Natural killer cell (primary cell): ENCODE measurements at regions not wholly inside any gene's neighbourhood (a gene's known extent, or its start where the extent isn't known, plus 50 kb on each side); places are given as distances from the start of the nearest gene placed in this dataset.

Experiments used
- ATAC-seq, 3 donors: fragments of 150-1000 bp in 2 of 3; fragments of 200-7000 bp in 1 of 3; cut with Tn5 transposase; 1 replicate in 1 of 3; 2 replicates in 2 of 3; pipeline ENCODE4 v1.10.0; 2021; ENCODE audit warnings: mild to moderate bottlenecking in 2 of 3, moderate library complexity in 2 of 3
- DNase-seq, 2 donors: peaks; one replicate each; pipeline versions ENCODE4 v3.0.0 to v3.0.0-alpha.2; 2013 to 2021; ENCODE audit warnings: mixed read lengths in 1 of 2
- H3K27ac ChIP-seq: one replicate; pipeline ENCODE4 v1.5.1; 2013; ENCODE audit warnings: mild to moderate bottlenecking, low read length
- H3K27me3 ChIP-seq: one replicate; pipeline ENCODE4 v1.6.1; 2013; ENCODE audit warnings: low read length; ENCODE audit not compliant: control insufficient read depth, insufficient read depth
- H3K36me3 ChIP-seq: one replicate; pipeline ENCODE4 v1.6.1; 2013; ENCODE audit warnings: low read length; ENCODE audit not compliant: control insufficient read depth, insufficient read depth
- H3K4me1 ChIP-seq: one replicate; pipeline ENCODE4 v1.6.1; 2013; ENCODE audit warnings: low read length; ENCODE audit not compliant: control insufficient read depth, insufficient read depth
- H3K4me3 ChIP-seq: one replicate; pipeline ENCODE4 v1.5.1; 2013; ENCODE audit warnings: low read length
- H3K9me3 ChIP-seq: one replicate; pipeline ENCODE4 v1.6.1; 2013; ENCODE audit warnings: low read length; ENCODE audit not compliant: control insufficient read depth, insufficient read depth
- H3K27ac Mint-ChIP-seq, 2 donors: one replicate each; pipeline ENCODE4 v1.8.0; 2022; ENCODE audit warnings: mild to moderate bottlenecking in 2 of 2, mixed read lengths in 2 of 2, moderate library complexity in 1 of 2
- H3K27me3 Mint-ChIP-seq, 2 donors: one replicate each; pipeline ENCODE4 v1.8.0; 2022; ENCODE audit warnings: low read depth in 2 of 2, mixed read lengths in 2 of 2
- H3K36me3 Mint-ChIP-seq: one replicate; pipeline ENCODE4 v1.8.0; 2022; ENCODE audit warnings: mixed read lengths
- H3K4me1 Mint-ChIP-seq, 2 donors: one replicate each; pipeline ENCODE4 v1.8.0; 2022; ENCODE audit warnings: mixed read lengths in 2 of 2
- H3K4me3 Mint-ChIP-seq: one replicate; pipeline ENCODE4 v1.8.0; 2022; ENCODE audit warnings: mild to moderate bottlenecking, moderate library complexity, mixed read lengths
- H3K9me3 Mint-ChIP-seq, 2 donors: one replicate each; pipeline ENCODE4 v1.8.0; 2022; ENCODE audit warnings: mixed read lengths in 2 of 2
- CTCF ChIP-seq: fragments of 200-600 bp; IDR thresholded peaks from one replicate; pipeline ENCODE4 v1.8.0; 2022; ENCODE audit warnings: antibody characterized with exemption
- WGBS: methylation state at CpG from one replicate; pipeline ENCODE4 v1.1.7; 2013; ENCODE audit warnings: missing lambda C conversion rate; ENCODE audit not compliant: insufficient coverage; 5-methylcytosine and 5-hydroxymethylcytosine counted together
- intact Hi-C: fragments of 100-400 bp; cut with micrococcal nuclease; formaldehyde crosslinking; loops from one replicate; pipeline ENCODE4 v1.14.2; 2022

- intact Hi-C loops, result no loop called here
- no peaks in the 10 kb centered on the region for H3K4me1 Mint-ChIP-seq
- TF ChIP-seq CTCF, result no peak
- no peaks in the 10 kb centered on the region for H3K9me3 ChIP-seq
- H3K36me3 ChIP-seq, result no peaks in the 10 kb centered on the region
- H3K27me3 ChIP-seq, result no peaks in the 10 kb centered on the region
- no peak for ATAC-seq
- H3K4me3 ChIP-seq, result no peak overlapping the region
- no peak overlapping the region for H3K27ac Mint-ChIP-seq
- DNase-seq, result no peak
- 85% methylated on average over 5 of the region's 5 CpGs for WGBS
- H3K27ac ChIP-seq, result no peak overlapping the region
- H3K4me1 ChIP-seq, result no peaks in the 10 kb centered on the region
- no peaks in the 10 kb centered on the region for H3K9me3 Mint-ChIP-seq
- no peak overlapping the region for H3K4me3 Mint-ChIP-seq
- H3K27me3 Mint-ChIP-seq, result no peaks in the 10 kb centered on the region
- H3K36me3 Mint-ChIP-seq, result no peaks in the 10 kb centered on the region
Observed at GRCh38 chr19:32138416-32138815, 207.0 kb upstream of the ZNF507 start.

DNA sequence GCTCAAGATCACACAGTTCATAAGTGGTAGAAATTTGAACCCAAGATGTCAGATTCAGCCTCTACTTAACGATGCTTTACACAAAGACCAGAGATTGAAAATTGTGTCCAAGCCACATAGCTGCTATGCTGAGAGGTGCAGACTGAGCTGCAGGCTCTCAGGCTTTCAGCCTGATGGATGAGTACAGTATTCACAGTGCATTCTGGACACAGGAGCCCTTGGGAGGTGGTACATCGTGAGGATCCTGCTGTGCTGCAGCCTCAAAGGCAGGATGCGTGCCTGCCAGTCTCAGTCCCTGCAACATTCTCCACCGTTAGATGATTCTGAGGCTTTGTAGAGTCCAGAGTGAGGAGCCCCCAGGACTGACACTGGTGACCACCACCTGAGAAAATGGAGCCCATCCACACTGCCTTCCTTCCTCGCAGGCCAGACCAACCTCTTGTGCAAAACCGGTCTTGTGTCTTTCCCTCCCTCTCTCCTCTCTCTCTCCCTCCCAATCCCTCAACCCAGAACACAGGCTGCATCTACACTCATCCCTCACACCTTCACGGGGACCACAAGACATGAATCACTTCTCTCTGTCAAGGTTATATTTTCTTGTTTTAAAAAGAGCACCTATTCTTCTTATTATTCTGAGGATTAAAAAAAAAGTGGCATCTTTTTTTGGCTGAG is 203.4 kb upstream of the ZNF507 start:
- Histone ChIP-seq H3K4me1 (no peaks in the 10 kb centered on the region), H3K9me3 (peaks cover 7% of the 10 kb centered on the region), H3K27ac (no peak overlapping the region), H3K36me3 (no peaks in the 10 kb centered on the region), H3K27me3 (no peaks in the 10 kb centered on the region), H3K4me3 (no peak overlapping the region)
- Mint-ChIP-seq H3K4me1 (no peaks in the 10 kb centered on the region), H3K4me3 (no peak overlapping the region), H3K27ac (no peak overlapping the region), H3K36me3 (peaks cover 11% of the 10 kb centered on the region), H3K27me3 (no peaks in the 10 kb centered on the region), H3K9me3 (peaks cover 5 to 7% of the 10 kb centered on the region in 2 donors)
- WGBS, result 78% methylated on average over 6 of the region's 7 CpGs
- ATAC-seq, result no peak
- TF ChIP-seq CTCF, result no peak
- intact Hi-C loops, result no loop called here
- DNase-seq, result no peak

GRCh38 chr19:32146664-32147063 is 198.7 kb upstream of the ZNF507 start:
- DNase-seq (no peak), ATAC-seq (no peak)
- Histone ChIP-seq H3K4me1 (no peaks in the 10 kb centered on the region), H3K27ac (no peak overlapping the region), H3K9me3 (peaks cover 7% of the 10 kb centered on the region), H3K27me3 (no peaks in the 10 kb centered on the region), H3K4me3 (no peak overlapping the region), H3K36me3 (no peaks in the 10 kb centered on the region)
- Mint-ChIP-seq H3K4me1 (no peaks in the 10 kb centered on the region), H3K27me3 (peaks cover 6 to 23% of the 10 kb centered on the region in 2 donors), H3K27ac (no peak overlapping the region), H3K9me3 (peaks cover 12 to 23% of the 10 kb centered on the region in 2 donors), H3K4me3 (no peak overlapping the region), H3K36me3 (peaks cover 20% of the 10 kb centered on the region)
- no peak for TF ChIP-seq CTCF
- intact Hi-C loops, result no loop called here

DNA sequence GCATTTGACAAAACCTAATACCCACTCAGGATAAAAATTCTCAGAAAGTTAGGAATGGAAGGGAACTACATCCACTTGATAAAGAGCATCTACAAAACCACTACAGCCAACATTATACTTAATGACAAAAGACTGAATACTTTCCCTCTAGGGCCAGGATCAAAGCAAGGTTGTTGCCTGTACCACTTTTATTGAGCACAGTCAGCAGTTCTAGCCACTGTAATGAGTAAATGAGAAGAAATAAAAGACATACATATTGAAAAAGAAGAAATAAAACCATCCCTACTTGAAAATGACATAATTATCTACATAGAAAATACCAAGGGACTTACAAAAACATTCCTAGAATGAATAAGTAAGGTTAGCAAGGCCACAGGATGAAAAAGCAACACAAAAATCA is 194.8 kb upstream of the ZNF507 start:
- Mint-ChIP-seq H3K9me3 (peaks cover 12 to 23% of the 10 kb centered on the region in 2 donors), H3K4me1 (no peaks in the 10 kb centered on the region), H3K27ac (no peak overlapping the region), H3K4me3 (no peak overlapping the region), H3K36me3 (peaks cover 20% of the 10 kb centered on the region), H3K27me3 (peaks cover 8 to 30% of the 10 kb centered on the region in 2 donors)
- intact Hi-C loops, result no loop called here
- no peaks in the 10 kb centered on the region for H3K4me1 ChIP-seq
- no peak overlapping the region for H3K27ac ChIP-seq
- H3K4me3 ChIP-seq, result no peak overlapping the region
- H3K27me3 ChIP-seq, result no peaks in the 10 kb centered on the region
- peaks cover 3% of the 10 kb centered on the region for H3K9me3 ChIP-seq
- H3K36me3 ChIP-seq, result no peaks in the 10 kb centered on the region
- no peak for ATAC-seq
- TF ChIP-seq CTCF, result no peak
- DNase-seq, result no peak
